ENCODE measurements at regions not wholly inside any gene's neighbourhood (a gene's known extent, or its start where the extent isn't known, plus 50 kb on each side); places are given as distances from the start of the nearest gene placed in this dataset.
A peak's percentile ranks its signal among the peaks of the same experiment; 100 is the strongest.

DNA sequence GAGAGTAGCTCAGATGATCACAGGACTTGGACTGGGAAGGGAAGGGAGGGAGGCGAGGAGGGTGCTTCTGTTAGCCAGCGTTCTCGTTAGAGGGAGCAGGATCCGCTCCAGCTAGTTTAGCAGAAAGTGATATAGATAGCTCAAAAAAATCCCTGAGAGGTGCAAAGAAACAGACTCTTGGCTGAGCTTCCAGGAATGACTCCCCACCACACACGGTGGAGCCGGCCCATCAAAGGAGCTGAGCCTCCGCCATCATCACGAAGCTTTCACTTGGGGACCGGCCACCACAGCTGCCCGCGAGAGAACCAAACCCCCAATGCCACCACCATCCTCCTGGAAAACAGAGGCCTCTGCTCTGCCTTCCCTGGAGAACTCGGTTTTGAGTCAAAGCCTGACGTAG is 124.6 kb upstream of the BCL2L14 start:
- DNase-seq (ENCODE audit: low spot score), result no peak

DNA sequence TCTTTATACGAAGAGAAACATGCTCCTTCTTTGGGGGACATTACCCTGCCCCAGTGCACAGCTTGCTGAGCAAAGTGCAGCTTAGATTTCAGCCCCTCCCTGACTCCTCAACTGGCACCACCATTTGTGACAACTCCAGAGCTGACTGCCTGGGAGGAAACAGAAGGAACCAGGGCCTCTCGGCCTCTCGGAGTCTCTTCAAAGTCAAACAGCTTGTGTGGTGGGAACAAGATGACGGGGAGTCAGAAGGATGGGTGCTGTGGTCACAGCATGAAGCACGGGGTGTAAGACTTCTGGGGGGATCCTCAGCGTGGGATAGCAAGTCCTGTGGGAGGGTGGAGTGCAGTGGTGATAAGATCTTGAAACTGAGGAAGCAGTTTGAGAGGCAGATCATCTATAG is 123.5 kb upstream of the BCL2L14 start:
- no peak for DNase-seq (ENCODE audit: low spot score)

DNA sequence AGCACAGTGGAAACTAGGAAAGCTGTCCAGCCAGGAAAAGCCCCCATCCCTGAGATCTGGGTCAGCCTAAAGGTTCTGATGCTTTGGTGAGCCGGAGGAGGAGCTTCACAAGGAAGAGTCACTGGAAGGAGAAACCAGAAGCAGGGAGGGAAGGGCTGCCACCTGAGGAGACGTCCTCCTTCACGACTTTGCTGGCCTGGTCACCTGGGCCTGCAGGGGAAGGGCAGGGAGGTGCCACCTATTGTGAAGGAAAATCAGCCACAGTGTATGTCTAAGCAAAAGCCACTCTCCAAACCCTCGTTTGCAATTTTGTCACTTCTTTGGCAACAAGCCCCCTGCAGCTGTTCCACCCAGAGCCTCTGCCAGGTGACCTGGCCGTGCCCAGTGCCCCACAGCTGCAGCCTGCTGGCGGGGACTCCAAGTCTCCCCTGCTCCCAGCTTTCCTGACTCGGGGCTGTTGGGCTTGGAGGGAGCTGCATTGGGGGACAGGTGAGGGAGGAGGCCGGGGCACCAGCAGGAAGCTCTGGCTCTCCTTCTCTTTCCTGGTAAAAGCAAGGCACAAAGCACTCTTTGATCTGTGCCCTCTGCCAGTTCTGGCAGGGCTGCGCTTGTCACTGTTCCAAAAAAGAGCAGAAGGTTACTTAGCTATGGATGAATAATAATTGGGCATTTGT is 120.9 kb upstream of the BCL2L14 start:
- no peak for DNase-seq (ENCODE audit: low spot score)

DNA sequence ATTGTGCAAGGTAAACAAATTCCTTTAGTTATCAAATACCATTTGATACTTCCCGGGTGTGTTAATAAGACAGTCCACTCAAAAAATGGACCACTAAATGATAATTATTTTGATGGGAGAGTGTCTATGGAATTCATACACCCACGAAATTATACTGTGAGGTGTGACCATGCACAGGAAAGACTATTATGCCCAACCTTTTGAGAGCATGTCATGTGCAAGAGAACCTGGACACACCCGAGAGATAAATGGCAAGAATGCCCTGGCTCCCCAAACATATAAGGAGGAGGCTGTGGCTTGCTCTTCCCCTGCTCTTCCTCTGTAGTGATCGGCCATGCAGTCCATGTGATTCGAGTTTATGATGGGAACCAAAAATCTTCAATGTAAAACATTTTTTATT is 119.5 kb upstream of the BCL2L14 start:
- DNase-seq (ENCODE audit: low spot score), result no peak

DNA sequence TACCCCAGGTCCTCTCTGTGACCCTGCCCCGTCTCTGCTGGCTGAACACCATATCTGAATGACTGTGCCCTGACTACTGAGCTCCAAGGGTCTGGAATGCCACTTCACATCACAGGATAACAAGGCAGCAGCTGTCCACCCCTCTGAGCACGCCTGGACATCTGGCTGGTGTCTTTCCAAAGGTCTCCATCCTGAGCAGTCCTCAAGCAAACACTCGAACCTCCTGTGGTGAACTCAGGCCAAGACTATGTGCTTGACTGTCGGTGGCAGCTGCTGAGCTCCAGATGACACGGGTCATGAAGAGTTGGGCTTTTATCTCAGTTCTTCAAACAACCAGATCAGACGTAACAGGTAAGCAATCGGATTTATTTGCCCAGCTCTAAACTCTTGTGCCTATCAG is 117.2 kb upstream of the BCL2L14 start:
- DNase-seq (ENCODE audit: low spot score), result no peak

DNA sequence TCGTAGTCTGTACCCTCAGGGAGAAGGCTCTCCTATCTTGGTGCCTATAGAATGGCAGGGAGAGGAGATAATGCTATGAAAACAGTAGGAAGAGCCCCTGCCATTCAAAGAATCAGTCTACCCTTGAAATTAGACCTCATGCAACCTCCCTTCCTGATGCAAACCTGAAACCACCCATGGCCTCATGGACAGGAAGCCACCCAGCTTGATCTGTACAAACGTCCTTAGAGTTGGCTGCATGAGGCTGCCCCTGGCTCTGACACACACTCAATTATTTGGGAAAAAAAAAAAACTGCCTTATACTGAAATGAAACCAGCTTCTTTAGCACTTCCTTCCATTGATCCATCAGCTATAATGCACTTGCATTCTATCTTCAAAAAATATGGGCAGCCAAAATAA is 116.6 kb upstream of the BCL2L14 start:
- peak; percentile 57 for DNase-seq (ENCODE audit: low spot score)

DNA sequence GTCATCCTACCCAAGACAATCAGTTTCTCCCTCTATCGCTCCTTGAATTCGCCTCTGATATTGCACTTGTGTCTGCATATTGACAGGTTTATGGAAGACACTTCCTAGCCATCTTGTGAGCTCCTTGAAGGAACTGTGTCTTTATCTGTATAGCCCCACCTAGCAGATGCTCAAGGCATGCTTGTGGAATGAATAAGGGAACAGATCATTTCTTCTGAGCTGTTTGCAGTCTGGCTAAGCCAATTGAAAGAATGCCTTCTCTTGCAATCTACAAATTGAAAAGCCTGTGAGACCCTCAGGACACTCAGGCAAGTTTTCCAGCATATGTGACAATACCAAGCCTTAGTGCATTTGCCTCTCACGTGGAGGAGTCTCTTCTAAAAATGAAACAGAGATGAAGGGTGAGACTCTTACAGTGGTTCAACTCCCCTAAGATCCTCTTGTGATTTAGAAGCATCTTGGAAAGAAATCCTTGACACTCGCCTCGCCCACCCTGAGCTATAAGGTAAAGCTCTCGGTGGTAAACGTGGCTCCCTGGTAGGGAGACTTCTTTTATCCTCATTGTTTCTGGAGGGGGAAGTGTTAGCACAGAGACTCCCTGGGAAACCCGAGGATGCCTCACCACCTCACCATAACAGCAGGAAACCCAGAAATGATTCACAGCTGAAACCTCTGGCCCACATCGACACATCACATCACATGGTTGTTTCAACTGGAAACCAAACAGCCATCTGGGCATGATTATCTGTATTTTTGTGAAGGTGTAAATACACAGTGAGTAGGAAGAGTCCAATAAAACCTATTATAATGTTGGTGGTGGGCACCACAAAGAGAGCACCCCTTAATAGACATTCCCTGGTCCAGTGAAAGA is 112.3 kb upstream of the BCL2L14 start:
- peak; percentile 88 for DNase-seq (ENCODE audit: low spot score)

DNA sequence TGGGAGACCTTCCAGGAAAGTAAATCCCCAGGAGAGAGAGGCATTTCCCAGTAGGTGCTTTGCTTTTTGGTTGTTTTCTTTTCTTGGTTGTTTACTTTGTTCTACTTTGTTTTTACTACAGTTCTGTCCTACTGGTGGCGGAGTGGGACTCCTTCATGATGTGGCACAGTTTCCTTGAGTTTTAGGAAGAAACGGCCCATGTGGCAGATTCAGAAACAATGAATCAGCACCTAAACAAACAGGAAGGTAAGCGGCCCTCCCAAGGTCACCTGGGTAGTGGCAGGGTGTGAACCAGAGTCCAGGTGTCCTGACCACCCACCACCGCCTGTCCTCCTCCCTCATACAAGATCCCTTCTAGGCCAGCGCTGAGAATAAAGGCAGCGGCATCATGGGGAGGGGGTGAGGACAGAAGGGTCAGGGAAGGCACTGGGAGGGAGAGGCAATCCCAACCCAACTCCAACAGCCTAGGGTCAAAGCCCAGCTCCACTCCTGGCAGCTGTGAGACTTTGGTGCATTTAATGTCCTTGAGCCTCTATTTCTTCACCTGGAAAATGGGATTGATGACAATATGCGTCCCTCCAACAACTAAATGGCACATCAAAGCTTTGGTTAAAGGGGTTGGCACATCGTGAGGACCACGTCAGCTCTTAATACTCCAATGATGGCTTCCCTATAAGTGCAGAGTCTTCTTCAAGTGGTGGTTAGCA is 111.5 kb upstream of the BCL2L14 start:
- DNase-seq (ENCODE audit: low spot score), result peak; percentile 32

DNA sequence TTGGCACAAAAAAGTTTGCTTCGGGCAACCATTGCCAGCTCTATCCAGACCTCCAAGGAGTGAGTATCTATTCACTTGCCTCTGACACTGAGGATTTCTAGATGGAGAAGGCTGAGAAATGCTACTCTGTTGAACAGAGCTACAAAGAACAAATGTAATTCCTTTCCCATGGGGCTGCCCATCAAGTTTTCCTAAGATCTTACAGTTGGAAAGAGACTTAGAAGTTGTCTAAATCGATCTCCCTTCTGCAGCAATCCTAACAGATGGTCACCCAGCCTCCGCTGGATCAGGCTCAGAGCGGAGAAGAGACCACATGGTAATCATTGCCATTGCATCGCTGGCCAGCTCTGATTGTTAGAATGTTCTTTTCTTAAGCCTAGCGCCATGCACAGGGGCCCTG is 110.1 kb upstream of the BCL2L14 start:
- DNase-seq (ENCODE audit: low spot score), result no peak

DNA sequence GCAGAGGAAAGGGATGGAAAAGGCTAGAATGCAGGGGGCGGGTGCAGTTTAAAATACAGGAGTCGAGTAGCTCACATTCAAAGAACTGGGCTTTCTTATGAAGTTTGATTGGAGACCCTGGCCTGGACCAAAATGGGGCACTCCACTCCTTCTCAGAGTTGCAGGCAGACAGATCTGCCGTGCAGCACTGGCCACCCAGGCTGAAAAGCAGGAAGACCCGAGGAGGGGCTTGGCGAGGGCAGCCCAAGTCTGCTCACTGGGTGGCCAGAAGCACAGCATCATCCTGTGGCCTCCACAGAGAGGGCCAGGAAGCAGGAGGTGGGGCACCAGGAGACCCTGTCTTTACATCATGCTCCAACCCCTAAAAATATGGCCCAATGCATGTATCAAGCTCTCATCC is 109.1 kb upstream of the BCL2L14 start:
- DNase-seq (ENCODE audit: low spot score), result no peak

DNA sequence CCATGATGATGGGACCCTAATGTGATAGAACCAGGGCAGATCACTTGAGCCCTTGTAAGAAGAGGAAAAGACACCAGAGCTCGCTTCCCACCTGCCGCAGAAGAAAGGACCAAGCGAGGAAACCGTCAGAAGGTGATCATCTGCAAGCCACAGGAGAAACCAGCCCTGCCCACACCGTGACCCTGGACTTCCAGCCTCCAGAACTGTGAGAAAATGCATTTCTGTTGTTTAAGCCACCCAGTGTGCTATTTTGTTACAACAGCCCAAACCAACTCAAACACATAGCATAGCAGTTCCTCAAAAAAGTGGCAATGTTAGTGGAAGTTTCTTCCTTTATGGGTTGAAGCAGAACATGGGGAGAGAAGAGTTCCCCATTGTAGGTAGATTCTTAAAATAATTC is 107.9 kb upstream of the BCL2L14 start:
- DNase-seq (ENCODE audit: low spot score), result no peak

DNA sequence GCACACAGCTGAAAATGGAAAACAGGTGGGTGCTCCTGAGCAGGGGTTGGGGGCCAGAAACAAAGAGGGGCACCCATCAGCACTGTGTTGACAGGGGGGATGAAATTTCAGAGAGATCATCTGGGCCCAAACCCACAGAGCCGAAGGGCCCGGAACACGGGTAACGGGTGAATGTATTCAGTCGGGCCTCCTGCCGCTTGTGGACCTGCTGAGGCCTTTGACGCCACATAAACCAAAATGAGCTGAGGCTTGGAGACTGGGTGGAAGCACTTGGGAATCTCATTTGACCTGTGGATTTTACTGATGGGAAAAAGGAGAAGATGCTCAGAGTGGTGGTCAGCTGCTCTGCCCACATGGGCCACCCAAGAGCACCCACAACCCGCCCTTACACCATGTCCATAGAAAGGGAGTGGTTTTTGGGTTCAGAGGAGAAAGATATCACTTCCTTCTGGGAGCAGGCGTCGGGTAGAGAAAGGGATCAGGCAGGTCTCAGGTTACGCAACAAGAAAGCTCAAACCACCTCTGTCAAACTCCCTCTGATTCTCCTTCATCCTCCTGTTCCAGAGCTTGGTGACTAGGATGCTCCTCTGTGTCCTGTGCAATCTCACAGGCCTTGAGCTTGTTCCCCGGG is 106.8 kb upstream of the BCL2L14 start:
- no peak for DNase-seq (ENCODE audit: low spot score)

DNA sequence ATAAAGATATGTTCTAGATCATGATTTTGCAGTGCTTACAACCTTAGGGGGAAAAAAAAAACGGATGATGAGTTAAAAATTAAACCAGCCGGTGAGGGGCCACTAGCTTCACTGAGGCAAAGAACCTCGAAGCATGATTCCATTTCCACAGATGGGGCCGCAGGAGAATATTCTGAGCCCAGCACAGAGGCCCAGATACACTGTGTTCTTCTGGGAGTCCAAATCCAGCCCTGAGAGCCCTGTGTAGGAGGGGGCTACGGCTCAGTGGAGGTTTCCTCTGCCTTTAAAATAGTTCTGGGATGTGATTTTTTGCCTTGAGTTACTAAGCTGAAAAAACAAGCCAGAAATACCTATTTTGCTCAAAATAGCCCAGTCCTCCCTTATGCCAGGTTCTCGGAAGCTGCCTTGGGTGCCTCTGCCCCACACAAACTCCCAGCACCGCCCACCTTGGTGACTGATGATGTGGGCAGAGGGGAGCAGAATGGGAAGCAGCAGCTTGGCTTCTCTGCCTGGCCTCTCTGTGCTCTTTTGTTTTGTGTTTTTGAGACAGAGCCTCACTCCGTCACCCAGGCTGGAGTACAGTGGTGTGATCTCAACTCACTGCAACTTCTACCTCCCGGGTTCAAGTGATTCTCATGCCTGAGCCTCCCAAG is 105.4 kb upstream of the BCL2L14 start:
- no peak for DNase-seq (ENCODE audit: low spot score)

DNA sequence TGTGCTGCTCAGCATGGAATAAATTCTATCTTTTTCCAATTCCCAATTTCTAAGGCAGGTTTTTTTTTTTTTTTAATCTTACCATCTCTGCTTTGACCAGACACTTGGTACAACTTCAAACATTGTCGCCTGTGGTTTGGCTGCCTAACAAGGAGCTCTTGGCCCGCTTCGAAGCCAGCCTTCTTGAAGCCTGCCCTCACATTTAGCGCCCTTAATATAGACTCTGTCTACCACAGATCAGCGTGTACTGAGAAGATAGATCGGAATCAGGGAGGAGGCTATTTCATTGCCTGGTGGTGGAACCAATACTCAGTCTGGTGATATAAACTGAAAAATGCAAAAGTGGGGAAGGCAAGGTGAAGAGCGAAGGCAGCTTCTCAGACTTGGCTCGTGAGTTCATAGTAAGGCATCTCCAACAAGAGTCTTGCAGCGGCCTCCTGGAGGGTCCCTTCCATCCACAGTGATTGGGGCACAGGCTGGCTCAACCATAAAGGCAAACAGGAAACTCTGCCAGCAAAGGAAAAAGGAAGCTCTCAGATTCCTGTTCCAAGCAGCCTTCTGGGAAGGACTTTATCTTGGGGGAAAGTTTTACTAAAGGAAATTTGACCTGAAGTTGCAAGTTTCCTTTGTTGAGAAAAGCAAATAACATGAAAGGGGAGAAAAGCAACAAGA is 103.2 kb upstream of the BCL2L14 start:
- DNase-seq (ENCODE audit: low spot score), result no peak

DNA sequence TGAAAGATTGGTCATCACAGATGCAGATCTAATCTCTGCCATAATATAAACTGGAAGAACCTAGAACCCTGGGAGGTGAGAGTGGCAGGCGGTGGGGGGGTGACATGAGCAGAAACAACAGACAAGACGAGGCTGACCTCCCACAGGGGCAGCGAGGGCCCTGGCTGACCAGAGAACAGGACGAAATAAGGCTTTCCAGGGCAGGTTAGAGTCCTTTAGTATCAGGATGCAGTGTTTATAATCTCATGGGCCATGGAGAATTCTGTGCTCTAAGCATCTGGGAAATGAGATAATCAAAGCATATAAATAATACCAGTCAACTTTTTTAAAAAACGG is 102.7 kb upstream of the BCL2L14 start:
- DNase-seq (ENCODE audit: low spot score), result no peak

DNA sequence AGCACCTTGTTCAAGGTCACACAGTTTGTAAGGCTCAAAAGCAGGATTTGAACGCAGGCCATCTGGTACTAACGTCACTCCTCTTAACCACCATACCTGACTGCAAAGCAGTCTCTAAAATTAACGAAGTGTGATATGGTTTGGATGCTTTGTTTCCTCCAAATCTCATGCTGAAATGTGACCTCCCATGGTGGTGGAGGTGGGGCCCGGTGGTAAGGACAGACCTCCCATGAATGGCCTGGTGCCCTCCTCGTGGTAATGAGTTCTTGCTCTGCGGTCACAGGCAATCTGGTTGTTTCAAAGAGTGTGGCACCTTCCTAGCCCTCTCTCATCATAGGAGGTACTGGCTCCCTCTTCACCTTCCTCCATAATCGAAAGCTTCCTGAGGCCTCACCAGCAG is 102.2 kb upstream of the BCL2L14 start:
- DNase-seq (ENCODE audit: low spot score), result no peak

DNA sequence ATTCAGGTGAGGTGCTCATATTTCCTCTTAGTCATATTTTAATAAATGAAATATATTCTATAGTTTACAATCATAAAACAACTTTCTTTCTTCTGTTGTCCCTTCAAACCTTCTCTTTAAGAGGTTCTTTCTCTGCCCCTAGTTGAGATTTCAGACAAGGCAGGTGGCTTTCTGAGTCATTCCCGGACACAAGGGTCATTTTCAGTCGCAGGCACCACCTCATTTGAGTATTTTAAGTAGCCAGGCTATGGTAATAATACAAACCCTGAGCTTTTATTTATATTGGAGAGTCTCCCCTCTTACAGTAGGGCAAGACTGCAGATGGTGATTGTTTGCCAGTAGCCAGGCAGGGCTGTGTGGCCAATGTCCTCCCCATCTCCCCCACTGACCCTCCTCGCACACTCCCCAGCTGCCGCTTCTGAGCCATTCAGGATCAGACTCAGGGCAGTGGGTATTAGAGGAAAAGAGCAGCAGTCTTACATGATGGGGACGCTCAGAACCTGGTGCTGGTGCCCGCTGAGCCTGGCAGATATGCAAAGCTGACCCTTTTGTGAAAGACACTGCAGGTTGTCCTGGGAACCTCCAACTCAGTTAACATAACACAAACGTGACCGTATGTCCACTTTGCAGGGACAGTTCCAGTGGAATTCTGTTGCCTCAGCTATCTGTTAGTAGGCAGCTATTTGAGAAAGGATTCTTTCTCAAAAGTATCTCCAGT is 101.1 kb upstream of the BCL2L14 start:
- DNase-seq (ENCODE audit: low spot score), result no peak

DNA sequence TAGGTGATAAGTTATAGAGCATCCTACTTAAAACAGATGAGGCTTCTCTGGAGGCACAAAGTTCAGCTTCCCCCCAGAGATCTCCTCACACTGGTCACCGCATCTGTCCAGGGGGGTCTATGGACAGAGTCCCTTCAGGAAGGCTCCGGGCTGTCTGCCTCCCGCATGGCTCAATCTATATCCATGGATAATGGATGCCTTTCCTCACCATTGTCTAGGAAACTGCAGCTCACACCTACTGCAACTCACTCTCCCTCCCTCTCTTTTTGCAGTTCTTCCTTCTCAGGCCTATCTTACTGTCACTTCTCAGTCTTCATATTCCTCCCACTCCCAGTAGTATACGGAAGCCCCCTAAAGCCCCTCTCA is 100.6 kb upstream of the BCL2L14 start:
- no peak for DNase-seq (ENCODE audit: low spot score)

DNA sequence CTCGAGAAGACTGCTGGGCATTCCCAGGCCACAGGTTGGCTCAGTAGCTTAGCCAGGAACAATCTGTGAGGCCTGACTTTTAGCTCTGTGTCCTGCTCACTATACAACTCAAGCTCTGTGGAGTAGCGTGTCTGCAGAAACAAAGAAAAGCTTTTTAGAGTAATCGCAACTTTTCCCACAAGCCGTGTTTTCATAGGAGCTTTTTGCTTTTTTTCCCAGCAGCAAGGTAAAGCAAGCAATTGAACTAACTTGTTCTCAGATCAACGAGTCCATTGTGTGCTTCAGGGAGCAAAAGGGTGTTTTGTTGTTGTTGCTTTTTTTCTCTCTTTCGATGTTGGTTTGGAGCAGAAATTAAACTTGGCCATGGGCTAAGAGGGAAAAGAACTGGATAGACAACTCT is 97.3 kb upstream of the BCL2L14 start:
- DNase-seq (ENCODE audit: low spot score), result no peak

DNA sequence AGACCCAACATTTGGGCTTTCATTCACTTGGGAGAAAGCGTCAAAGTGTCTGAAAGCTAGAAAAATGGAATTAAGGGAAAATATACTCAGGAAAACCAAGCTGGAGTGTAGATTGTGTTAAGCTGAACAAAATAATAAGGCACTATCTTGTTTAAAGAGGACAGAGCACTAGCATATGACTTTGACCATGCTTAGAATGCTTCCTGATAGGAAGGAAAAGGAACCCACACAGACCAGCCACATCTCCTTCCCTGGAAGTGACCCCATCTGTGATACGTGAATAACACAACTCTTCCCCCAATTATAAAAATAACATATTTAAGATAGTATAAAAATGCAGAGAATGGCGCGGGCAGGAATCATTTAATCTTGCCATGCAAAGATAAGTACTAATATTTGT is 94.7 kb upstream of the BCL2L14 start:
- no peak for DNase-seq (ENCODE audit: low spot score)

All from activated CD4-positive, alpha-beta T cell treated with anti-CD3 and anti-CD28 coated beads, Interleukin-2, Interleukin-4, amounts not matched to agents 100 ng/mL and 50 ng/mL, durations not matched to agents 16 hours and 8 hours (primary cell).